ENCODE measurements at regions not wholly inside any gene's neighbourhood (a gene's known extent, or its start where the extent isn't known, plus 50 kb on each side); places are given as distances from the start of the nearest gene placed in this dataset.

DNA sequence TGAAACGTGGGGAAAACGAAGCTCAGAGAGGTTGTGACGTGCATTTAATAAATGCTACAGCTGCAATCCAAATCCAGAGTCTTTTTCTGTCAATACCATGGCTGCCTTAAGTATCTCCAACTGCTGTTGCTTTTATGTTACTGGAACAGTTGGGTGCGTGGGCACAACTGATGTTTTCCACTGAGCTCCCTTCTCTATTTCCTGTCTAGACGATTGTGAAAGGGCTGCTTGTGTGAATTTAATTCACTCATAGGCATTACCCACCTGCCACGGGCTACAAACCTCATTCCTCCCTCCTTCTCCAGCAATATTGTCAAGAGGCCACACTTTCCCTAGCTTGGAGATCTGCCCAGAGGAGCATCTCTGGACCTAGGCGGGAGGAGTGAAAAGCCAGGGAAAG is 526.0 kb downstream of the MID1IP1 start:
- no peak overlapping the region for H4K8ac ChIP-seq (ENCODE audit: low read depth in 2 of 2, low read length in 2 of 2)
- BruUV-seq (replicated peaks) = no TSS peak
- H3K79me1 ChIP-seq (ENCODE audit: low read depth in 1 of 2, low read length in 2 of 2) = no peaks in the 10 kb centered on the region
- H3K9me3 ChIP-seq (ENCODE audit: control insufficient read depth, insufficient read depth, low read length) = no peaks in the 10 kb centered on the region
- no peak overlapping the region for H3K14ac ChIP-seq (replicated peaks; ENCODE audit: low read depth, low read length)
- no peak overlapping the region for H2BK15ac ChIP-seq (ENCODE audit: low read depth, low read length)
- H3K9ac ChIP-seq (ENCODE audit: low read depth, low read length) = no peak overlapping the region
- no peak overlapping the region for H3K18ac ChIP-seq (ENCODE audit: low read depth, low read length)
- no peaks in the 10 kb centered on the region for H3K4me1 ChIP-seq (ENCODE audit: control insufficient read depth, insufficient read depth, low read length)
- intact Hi-C loops (cut with micrococcal nuclease) (no loop called here), dilution Hi-C loops (cut with HindIII; ENCODE audit: low sequenced_read_pairs, unreplicated experiment) (no loop called here), in situ Hi-C loops (cut with MboI; ENCODE audit: low sequenced_read_pairs) (no loop called here)
- ATAC-seq (ENCODE audit: low read depth) = no peak
- H2AK9ac ChIP-seq (replicated peaks; ENCODE audit: low read depth, low read length, poor library complexity) = no peak overlapping the region
- no peak overlapping the region for H3K27ac ChIP-seq (ENCODE audit: insufficient read depth, low read length)
- H3K56ac ChIP-seq (ENCODE audit: extremely low read depth, insufficient read depth, low read length) = no peak overlapping the region
- H2BK20ac ChIP-seq (ENCODE audit: low read depth, low read length) = no peak overlapping the region
- no peak overlapping the region for H3K23ac ChIP-seq (ENCODE audit: low read depth, low read length)
- no peak overlapping the region for H2AFZ ChIP-seq (replicated peaks; ENCODE audit: low read length, poor library complexity)
- no peaks in the 10 kb centered on the region for H3K9me1 ChIP-seq (ENCODE audit: insufficient read depth, low read length)
- H4K5ac ChIP-seq (ENCODE audit: low read depth, low read length) = no peak overlapping the region
- no peak for DNase-seq
- H2AK5ac ChIP-seq (ENCODE audit: low read depth, low read length) = no peak overlapping the region
- WGBS, 2 experiments (ENCODE audit: extremely low coverage in 2 of 2, insufficient read length in 1 of 2) = no CpG with 5 or more reads among the region's 7 CpGs
- H3K4ac ChIP-seq (ENCODE audit: low read depth, low read length) = no peak overlapping the region
- H4K91ac ChIP-seq (ENCODE audit: insufficient read depth, low read depth, low read length) = no peak overlapping the region
- CTCF ChIA-PET = interaction anchor here (0.5 kb wide), 1 partner anchor 512 kb away, joined by 5 read pairs; no protein-coding TSS in a partner anchor
- no peak overlapping the region for H2BK5ac ChIP-seq (ENCODE audit: low read depth, low read length, poor library complexity, severe bottlenecking)
- peaks cover 9% of the 10 kb centered on the region for H3K27me3 ChIP-seq (ENCODE audit: control insufficient read depth, insufficient read depth, low read length)
- no peak overlapping the region for H2BK120ac ChIP-seq (ENCODE audit: low read depth, low read length)
- no peak overlapping the region for H3K4me3 ChIP-seq (ENCODE audit: insufficient read depth, low read depth, low read length)
- no peaks in the 10 kb centered on the region for H3K36me3 ChIP-seq (ENCODE audit: control insufficient read depth, insufficient read depth, low read length)
- H3K4me2 ChIP-seq (ENCODE audit: low read depth, low read length) = no peak overlapping the region
- no peaks in the 10 kb centered on the region for H4K20me1 ChIP-seq (ENCODE audit: insufficient read depth, low read length)
- POLR2A ChIA-PET (ENCODE audit: unreplicated experiment) = no interaction called here
- TF ChIP-seq CHD1 (IDR thresholded peaks at IDR 0.05; ENCODE audit: low read depth, low read length) = no peak
- TF ChIP-seq RFX5 (IDR thresholded peaks at IDR 0.05; ENCODE audit: low read depth, low read length) = no peak
- no peak for TF ChIP-seq SMC3 (IDR thresholded peaks at IDR 0.05; ENCODE audit: low read depth, low read length)
- no peak for TF ChIP-seq MAFK (IDR thresholded peaks at IDR 0.05; ENCODE audit: low read depth, low read length)
- no peak for TF ChIP-seq RCOR1 (IDR thresholded peaks at IDR 0.05; ENCODE audit: insufficient replicate concordance, low read length)
- no peak for TF ChIP-seq CEBPB (IDR thresholded peaks at IDR 0.05; ENCODE audit: low read depth, low read length)
- no peak for TF ChIP-seq MAZ (IDR thresholded peaks at IDR 0.05; ENCODE audit: borderline replicate concordance, low read depth, low read length)
- no peak for TF ChIP-seq POLR2A (IDR thresholded peaks at IDR 0.05; ENCODE audit: low read depth, low read length)
- no peak for TF ChIP-seq USF2 (IDR thresholded peaks at IDR 0.05; ENCODE audit: low read depth, low read length)
- no peak for TF ChIP-seq FOS (IDR thresholded peaks at IDR 0.05; ENCODE audit: low read depth, low read length)
- no peak for TF ChIP-seq RAD21 (IDR thresholded peaks at IDR 0.05; ENCODE audit: low read length)
- TF ChIP-seq BHLHE40 (IDR thresholded peaks at IDR 0.05; ENCODE audit: low read depth, low read length) = no peak
- TF ChIP-seq NFE2L2 (IDR thresholded peaks at IDR 0.05; ENCODE audit: low read depth, low read length) = no peak

Data from IMR-90 (cell line).